ENCODE measurements at regions not wholly inside any gene's neighbourhood (a gene's known extent, or its start where the extent isn't known, plus 50 kb on each side); places are given as distances from the start of the nearest gene placed in this dataset.

GRCh38 chr15:69880571-69881301 lies 217.0 kb downstream of the TLE3 start:
- TF ChIP-seq CTCF (IDR thresholded peaks at IDR 0.05), result no peak
- TF ChIP-seq MXI1 (IDR thresholded peaks at IDR 0.05; ENCODE audit: low read depth, low read length), result no peak
- no peak for TF ChIP-seq TAF1 (IDR thresholded peaks at IDR 0.05; ENCODE audit: borderline replicate concordance, low read depth, low read length)
- TF ChIP-seq REST (IDR thresholded peaks at IDR 0.05; ENCODE audit: low read depth, low read length), result no peak
- TF ChIP-seq PBX3 (IDR thresholded peaks at IDR 0.05), result no peak
- TF ChIP-seq RXRA (IDR thresholded peaks at IDR 0.05; ENCODE audit: borderline replicate concordance, low read depth), result no peak
- TF ChIP-seq RCOR1 (IDR thresholded peaks at IDR 0.05; ENCODE audit: low read length), result no peak
- TF ChIP-seq RFX5 (IDR thresholded peaks at IDR 0.05; ENCODE audit: low read length), result no peak
- TF ChIP-seq NRF1 (IDR thresholded peaks at IDR 0.05; ENCODE audit: low read depth, low read length), result no peak
- no peak for TF ChIP-seq EP300 (IDR thresholded peaks at IDR 0.05; ENCODE audit: borderline replicate concordance in 1 of 2, low read depth in 1 of 2, low read length in 1 of 2)
- TF ChIP-seq CHD2 (IDR thresholded peaks at IDR 0.05; ENCODE audit: low read length, partially characterized antibody), result no peak
- TF ChIP-seq NFIC (IDR thresholded peaks at IDR 0.05; ENCODE audit: borderline replicate concordance), result no peak
- TF ChIP-seq POLR2AphosphoS5 (IDR thresholded peaks at IDR 0.05; ENCODE audit: low read depth, low read length), result no peak

Data from SK-N-SH (cell line).